Endothelial cell (in vitro differentiated cells): ENCODE measurements at regions not wholly inside any gene's neighbourhood (a gene's known extent, or its start where the extent isn't known, plus 50 kb on each side); places are given as distances from the start of the nearest gene placed in this dataset.

Experiments
- DNase-seq: peaks from one replicate; pipeline ENCODE4 v3.0.0; 2021; ENCODE audit warnings: low spot score
- H3K27ac Mint-ChIP-seq: one replicate; pipeline ENCODE4 v1.8.0; 2021; ENCODE audit warnings: mixed read lengths, inconsistent platforms; ENCODE audit not compliant: unreplicated experiment
- H3K27me3 Mint-ChIP-seq: one replicate; pipeline ENCODE4 v1.8.0; 2021; ENCODE audit warnings: mild to moderate bottlenecking, moderate library complexity, mixed read lengths, inconsistent platforms; ENCODE audit not compliant: unreplicated experiment
- H3K36me3 Mint-ChIP-seq: one replicate; pipeline ENCODE4 v1.8.0; 2021; ENCODE audit warnings: mild to moderate bottlenecking, low read depth, mixed read lengths, inconsistent platforms; ENCODE audit not compliant: unreplicated experiment
- H3K4me1 Mint-ChIP-seq: one replicate; pipeline ENCODE4 v1.8.0; 2021; ENCODE audit warnings: mild to moderate bottlenecking, mixed read lengths, inconsistent platforms; ENCODE audit not compliant: unreplicated experiment
- H3K4me3 Mint-ChIP-seq: one replicate; pipeline ENCODE4 v1.8.0; 2021; ENCODE audit warnings: mild to moderate bottlenecking, mixed read lengths, inconsistent platforms; ENCODE audit not compliant: unreplicated experiment
- H3K9me3 Mint-ChIP-seq: one replicate; pipeline ENCODE4 v1.8.0; 2021; ENCODE audit warnings: mixed read lengths, inconsistent platforms; ENCODE audit not compliant: unreplicated experiment
- CTCF ChIP-seq: fragments of 200-600 bp; sonication (generic); IDR thresholded peaks from one replicate; pipeline ENCODE4 v1.5.0; 2021; ENCODE audit warnings: antibody characterized with exemption; ENCODE audit not compliant: unreplicated experiment

- H3K27me3 Mint-ChIP-seq = peaks cover 12% of the 10 kb centered on the region
- no peaks in the 10 kb centered on the region for H3K4me1 Mint-ChIP-seq
- H3K27ac Mint-ChIP-seq = no peak overlapping the region
- TF ChIP-seq CTCF = no peak
- H3K4me3 Mint-ChIP-seq = no peak overlapping the region
- H3K9me3 Mint-ChIP-seq = peaks cover 14% of the 10 kb centered on the region
- DNase-seq = no peak
- H3K36me3 Mint-ChIP-seq = peaks cover 10% of the 10 kb centered on the region
These were observed 230.4 kb downstream of the SNRPN start for GRCh38 chr15:25185156-25185710.

- Mint-ChIP-seq H3K27ac (no peak overlapping the region), H3K9me3 (peaks cover 13% of the 10 kb centered on the region), H3K36me3 (peaks cover 10% of the 10 kb centered on the region), H3K4me3 (no peak overlapping the region), H3K4me1 (no peaks in the 10 kb centered on the region), H3K27me3 (peaks cover 16% of the 10 kb centered on the region)
- no peak for TF ChIP-seq CTCF
- DNase-seq = no peak
These were observed 231.0 kb downstream of the SNRPN start for GRCh38 chr15:25185791-25186190.

GRCh38 chr15:25186411-25186810 lies 231.6 kb downstream of the SNRPN start:
- Mint-ChIP-seq H3K4me3 (no peak overlapping the region), H3K27ac (no peak overlapping the region), H3K4me1 (no peaks in the 10 kb centered on the region), H3K27me3 (peaks cover 15% of the 10 kb centered on the region), H3K9me3 (peaks cover 15% of the 10 kb centered on the region), H3K36me3 (peaks cover 10% of the 10 kb centered on the region)
- DNase-seq = no peak
- no peak for TF ChIP-seq CTCF

GRCh38 chr15:25186906-25187645 lies 232.3 kb downstream of the SNRPN start:
- Mint-ChIP-seq H3K4me1 (no peaks in the 10 kb centered on the region), H3K4me3 (no peak overlapping the region), H3K27ac (no peak overlapping the region), H3K36me3 (peaks cover 14% of the 10 kb centered on the region), H3K9me3 (peaks cover 16% of the 10 kb centered on the region), H3K27me3 (peaks cover 12% of the 10 kb centered on the region)
- no peak for TF ChIP-seq CTCF
- DNase-seq = no peak

GRCh38 chr15:25188051-25188450 lies 233.3 kb downstream of the SNRPN start:
- Mint-ChIP-seq H3K27me3 (peaks cover 12% of the 10 kb centered on the region), H3K27ac (no peak overlapping the region), H3K9me3 (peaks cover 15% of the 10 kb centered on the region), H3K4me1 (no peaks in the 10 kb centered on the region), H3K36me3 (peaks cover 14% of the 10 kb centered on the region), H3K4me3 (no peak overlapping the region)
- no peak for DNase-seq
- no peak for TF ChIP-seq CTCF
